Stomach (tissue), 8 donors: ENCODE measurements at regions not wholly inside any gene's neighbourhood (a gene's known extent, or its start where the extent isn't known, plus 50 kb on each side); places are given as distances from the start of the nearest gene placed in this dataset.

Experiments
- DNase-seq, 2 donors: peaks; one replicate each; pipeline versions ENCODE4 v3.0.0 to v3.0.0-alpha.2; 2013 to 2019
- H3K27ac ChIP-seq, 5 donors: fragments of 200-600 bp in 4 of 5; sonication (generic) in 4 of 5; one replicate each; pipeline ENCODE4 v1.5.1; 2013 to 2019; ENCODE audit warnings: mild to moderate bottlenecking in 1 of 5, moderate library complexity in 1 of 5
- H3K27me3 ChIP-seq, 3 donors: fragments of 200-600 bp; sonication (generic); one replicate each; pipeline ENCODE4 v1.5.1; 2017 to 2019; ENCODE audit warnings: mixed run types in 1 of 3
- H3K36me3 ChIP-seq, 4 donors: fragments of 200-600 bp; sonication (generic); 1 replicate in 3 of 4; 2 replicates in 1 of 4; pipeline ENCODE4 v1.5.1; 2016 to 2019
- H3K4me1 ChIP-seq, 4 donors: fragments of 200-600 bp; sonication (generic); one replicate each; pipeline ENCODE4 v1.5.1; 2016 to 2019
- H3K4me3 ChIP-seq, 4 donors: fragments of 200-600 bp; sonication (generic) in 3 of 4; one replicate each; pipeline ENCODE4 v1.5.1; 2016 to 2019; ENCODE audit warnings: mild to moderate bottlenecking in 1 of 4
- H3K9me3 ChIP-seq, 4 donors: fragments of 200-600 bp; sonication (generic); one replicate each; pipeline ENCODE4 v1.5.1; 2016 to 2019
- CTCF ChIP-seq, 7 experiments: fragments of 450-650 bp in 4 of 7; fragments of 200-600 bp in 3 of 7; sonication (generic) in 3 of 7; IDR thresholded peaks; one replicate each; pipeline ENCODE4 v1.5.1; 2016 to 2019; ENCODE audit warnings: antibody characterized with exemption in 7 of 7, control low read depth in 2 of 7, mild to moderate bottlenecking in 1 of 7
- EP300 ChIP-seq: sonication (generic); formaldehyde crosslinking; IDR thresholded peaks from one replicate; pipeline ENCODE4 v1.6.1; 2017; ENCODE audit warnings: antibody characterized with exemption
- POLR2A ChIP-seq, 4 donors: fragments of 450-650 bp; IDR thresholded peaks; one replicate each; pipeline ENCODE4 v1.6.1; 2016; ENCODE audit warnings: antibody characterized with exemption in 4 of 4, control low read depth in 2 of 4, mild to moderate bottlenecking in 1 of 4, moderate library complexity in 1 of 4
- POLR2AphosphoS5 ChIP-seq, 3 donors: sonication (generic); formaldehyde crosslinking; IDR thresholded peaks; one replicate each; pipeline ENCODE4 v1.6.1; 2016; ENCODE audit warnings: antibody characterized with exemption in 3 of 3
- WGBS, 5 donors: extraction: QIAGEN DNeasy Blood & Tissue Kit in 3 of 5; methylation state at CpG; one replicate each; pipeline versions ENCODE4 v1.1.5 to v1.1.7; 2013 to 2018; 5-methylcytosine and 5-hydroxymethylcytosine counted together
- intact Hi-C: fragments of 100-400 bp; cut with DNase I; formaldehyde crosslinking; loops from one replicate; pipeline ENCODE4 v1.15.1; 2023; ENCODE audit warnings: low total_unique reads
- donor health status: healthy with polysubstance abuse.
- donor health status: Bipolar disorder and iron deficiency.
- donor health status: healthy.

- Histone ChIP-seq H3K4me1 (no peaks in the 10 kb centered on the region), H3K4me3 (no peak overlapping the region), H3K27ac (no peak overlapping the region), H3K9me3 (peaks cover 0 to 6% (median 0%) of the 10 kb centered on the region in 4 donors), H3K36me3 (no peaks in the 10 kb centered on the region), H3K27me3 (peaks cover 0 to 67% (median 0%) of the 10 kb centered on the region in 3 donors)
- WGBS, 5 donors = 88 to 93% (median 91%) methylated on average over 18 of the region's 18 CpGs
- TF ChIP-seq POLR2A (IDR thresholded peaks at IDR 0.05) (no peak), POLR2AphosphoS5 (IDR thresholded peaks at IDR 0.05) (no peak), EP300 (no peak), CTCF (IDR thresholded peaks at IDR 0.05) (no peak)
- DNase-seq = no peak
- intact Hi-C loops = no loop called here
Measured at GRCh38 chr16:86707171-86707570, 128.8 kb downstream of the FOXL1 start.

GRCh38 chr16:86707581-86707980 lies 129.2 kb downstream of the FOXL1 start:
- Histone ChIP-seq H3K36me3 (no peaks in the 10 kb centered on the region), H3K27me3 (peaks cover 0 to 69% (median 0%) of the 10 kb centered on the region in 3 donors), H3K4me1 (no peaks in the 10 kb centered on the region), H3K4me3 (no peak overlapping the region), H3K27ac (no peak overlapping the region), H3K9me3 (peaks cover 0 to 6% (median 0%) of the 10 kb centered on the region in 4 donors)
- 81 to 90% (median 86%) methylated on average over 20 of the region's 20 CpGs for WGBS, 5 donors
- TF ChIP-seq CTCF (IDR thresholded peaks at IDR 0.05) = no peak
- TF ChIP-seq POLR2A (IDR thresholded peaks at IDR 0.05) = no peak
- TF ChIP-seq EP300 = no peak
- no peak for TF ChIP-seq POLR2AphosphoS5 (IDR thresholded peaks at IDR 0.05)
- intact Hi-C loops = no loop called here
- DNase-seq = no peak

DNA sequence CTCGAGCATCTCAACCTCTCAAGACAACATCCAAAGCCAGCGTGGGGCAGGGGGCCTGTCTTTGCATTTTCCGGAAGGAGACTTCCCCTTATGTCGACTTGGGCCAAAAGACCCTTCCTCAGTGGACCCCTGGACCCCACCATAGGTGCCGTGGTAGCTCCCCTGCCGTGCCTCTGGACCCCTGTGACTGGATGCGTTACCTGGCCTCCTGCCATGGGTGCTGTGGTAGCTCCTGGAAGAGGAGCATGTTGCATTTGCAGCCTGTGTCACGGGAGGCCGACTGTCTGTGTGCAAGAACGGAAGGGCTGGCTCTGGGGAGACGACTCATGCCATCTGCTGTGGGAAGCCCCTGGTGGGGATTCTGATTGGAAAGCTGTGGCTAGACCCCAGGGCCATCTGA lies 130.1 kb downstream of the FOXL1 start:
- 77 to 84% (median 78%) methylated on average over 11 of the region's 11 CpGs for WGBS, 5 donors
- Histone ChIP-seq H3K4me1 (no peaks in the 10 kb centered on the region), H3K36me3 (no peaks in the 10 kb centered on the region), H3K27ac (no peak overlapping the region), H3K27me3 (peaks cover 0 to 76% (median 3%) of the 10 kb centered on the region in 3 donors), H3K4me3 (no peak overlapping the region), H3K9me3 (peaks cover 0 to 6% (median 0%) of the 10 kb centered on the region in 4 donors)
- DNase-seq = no peak
- intact Hi-C loops = no loop called here
- no peak for TF ChIP-seq POLR2AphosphoS5 (IDR thresholded peaks at IDR 0.05)
- TF ChIP-seq POLR2A (IDR thresholded peaks at IDR 0.05) = no peak
- no peak for TF ChIP-seq EP300
- TF ChIP-seq CTCF (IDR thresholded peaks at IDR 0.05) = no peak

DNA sequence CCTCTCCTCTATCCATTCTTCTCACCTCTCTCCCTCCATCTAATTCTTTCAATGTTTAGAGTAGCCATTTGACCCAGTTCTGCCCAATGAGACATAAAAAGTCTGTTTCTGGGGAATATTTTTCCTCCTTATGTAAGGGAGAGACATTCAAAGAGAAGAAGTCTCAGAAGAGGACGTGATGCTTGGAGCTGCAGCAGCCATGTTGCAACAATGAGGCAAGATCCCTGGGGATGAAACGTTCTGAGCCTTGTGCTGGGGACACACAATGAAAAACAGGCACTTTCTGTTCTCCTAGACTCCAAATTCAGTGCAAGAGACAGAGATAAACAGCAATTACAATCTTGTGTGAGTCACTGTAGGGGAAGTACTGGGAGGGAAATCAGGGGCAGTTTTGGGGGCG lies 130.8 kb downstream of the FOXL1 start:
- H3K9me3 ChIP-seq = peaks cover 0 to 6% (median 0%) of the 10 kb centered on the region in 4 donors
- intact Hi-C loops = no loop called here
- no peak overlapping the region for H3K27ac ChIP-seq

More for the DNA sequence above, 130.8 kb downstream of the FOXL1 start:
- Histone ChIP-seq H3K4me3 (no peak overlapping the region), H3K27me3 (peaks cover 0 to 75% (median 3%) of the 10 kb centered on the region in 3 donors), H3K36me3 (no peaks in the 10 kb centered on the region), H3K4me1 (no peaks in the 10 kb centered on the region)
- DNase-seq = no peak
- TF ChIP-seq CTCF (IDR thresholded peaks at IDR 0.05) = no peak
- TF ChIP-seq EP300 = no peak
- no peak for TF ChIP-seq POLR2A (IDR thresholded peaks at IDR 0.05)
- no peak for TF ChIP-seq POLR2AphosphoS5 (IDR thresholded peaks at IDR 0.05)
- WGBS, 5 donors = 66 to 82% (median 75%) methylated on average over 3 of the region's 3 CpGs
